Activated CD4-positive, alpha-beta T cell treated with anti-CD3 and anti-CD28 coated beads, Interleukin-2, amount 10 ng/mL, durations not matched to agents 24 days and 14 days (primary cell): ENCODE measurements at regions not wholly inside any gene's neighbourhood (a gene's known extent, or its start where the extent isn't known, plus 50 kb on each side); places are given as distances from the start of the nearest gene placed in this dataset.
A peak's percentile ranks its signal among the peaks of the same experiment; 100 is the strongest.

ENCODE experiments used
- DNase-seq: peaks from one replicate; pipeline ENCODE4 v3.0.0; 2022
- H3K27ac Mint-ChIP-seq: one replicate; pipeline ENCODE4 v1.8.0; 2022; ENCODE audit warnings: mild to moderate bottlenecking, mixed read lengths
- H3K27me3 Mint-ChIP-seq: one replicate; pipeline ENCODE4 v1.8.0; 2022; ENCODE audit warnings: mixed read lengths
- H3K36me3 Mint-ChIP-seq: one replicate; pipeline ENCODE4 v1.8.0; 2022; ENCODE audit warnings: low read depth, mild to moderate bottlenecking, mixed read lengths
- H3K4me1 Mint-ChIP-seq: one replicate; pipeline ENCODE4 v1.8.0; 2021; ENCODE audit warnings: mixed read lengths
- H3K4me3 Mint-ChIP-seq: one replicate; pipeline ENCODE4 v1.8.0; 2022; ENCODE audit warnings: mild to moderate bottlenecking, moderate library complexity, mixed read lengths
- H3K9me3 Mint-ChIP-seq: one replicate; pipeline ENCODE4 v1.8.0; 2021; ENCODE audit warnings: mixed read lengths
- intact Hi-C: fragments of 100-400 bp; cut with micrococcal nuclease; formaldehyde crosslinking; loops from one replicate; pipeline ENCODE4 v1.15.1; 2023

DNA sequence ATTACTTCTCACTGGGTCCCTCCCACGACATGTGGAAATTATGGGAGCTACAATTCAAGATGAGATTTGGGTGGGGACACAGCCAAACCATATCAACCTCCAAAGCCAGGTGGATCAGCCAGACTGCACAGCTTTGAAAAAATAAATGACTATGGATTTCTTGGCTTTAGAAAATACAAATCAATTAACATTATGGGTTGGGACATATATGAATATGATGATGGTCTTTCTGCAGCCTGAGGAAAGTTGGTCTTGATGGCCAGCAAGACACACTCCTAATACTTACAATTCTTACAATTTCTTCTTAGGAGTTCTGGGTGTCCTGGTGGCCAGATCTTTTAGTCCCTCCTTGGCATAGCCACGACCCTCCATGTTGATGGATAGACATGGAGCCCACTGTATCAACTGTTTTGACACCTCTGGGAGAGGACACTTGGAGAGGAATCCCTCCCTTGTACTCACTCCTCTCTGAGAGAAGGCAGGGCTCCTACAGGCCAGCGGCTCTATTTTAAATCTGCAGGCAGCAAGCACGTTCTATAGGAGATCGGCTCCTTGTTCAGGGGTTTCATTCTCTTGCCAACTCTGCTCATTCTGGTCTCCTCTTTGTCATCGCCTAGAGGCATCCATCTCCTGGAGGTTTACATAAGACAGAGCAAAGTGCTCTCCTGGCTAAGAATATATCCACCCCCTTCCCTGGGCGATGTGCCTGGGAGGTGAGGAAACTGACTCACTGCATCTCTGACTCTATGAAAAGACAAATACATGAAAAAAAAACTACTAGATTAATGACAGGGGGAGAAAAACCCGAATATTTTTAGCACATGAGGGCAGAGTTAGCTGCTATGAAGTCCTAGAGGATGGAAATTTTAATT lies 145.9 kb downstream of the CARTPT start:
- Mint-ChIP-seq H3K4me1 (no peaks in the 10 kb centered on the region), H3K27ac (no peak overlapping the region), H3K9me3 (no peaks in the 10 kb centered on the region), H3K36me3 (no peaks in the 10 kb centered on the region), H3K27me3 (peaks cover 11% of the 10 kb centered on the region), H3K4me3 (no peak overlapping the region)
- DNase-seq: no peak
- intact Hi-C loops: no loop called here

DNA sequence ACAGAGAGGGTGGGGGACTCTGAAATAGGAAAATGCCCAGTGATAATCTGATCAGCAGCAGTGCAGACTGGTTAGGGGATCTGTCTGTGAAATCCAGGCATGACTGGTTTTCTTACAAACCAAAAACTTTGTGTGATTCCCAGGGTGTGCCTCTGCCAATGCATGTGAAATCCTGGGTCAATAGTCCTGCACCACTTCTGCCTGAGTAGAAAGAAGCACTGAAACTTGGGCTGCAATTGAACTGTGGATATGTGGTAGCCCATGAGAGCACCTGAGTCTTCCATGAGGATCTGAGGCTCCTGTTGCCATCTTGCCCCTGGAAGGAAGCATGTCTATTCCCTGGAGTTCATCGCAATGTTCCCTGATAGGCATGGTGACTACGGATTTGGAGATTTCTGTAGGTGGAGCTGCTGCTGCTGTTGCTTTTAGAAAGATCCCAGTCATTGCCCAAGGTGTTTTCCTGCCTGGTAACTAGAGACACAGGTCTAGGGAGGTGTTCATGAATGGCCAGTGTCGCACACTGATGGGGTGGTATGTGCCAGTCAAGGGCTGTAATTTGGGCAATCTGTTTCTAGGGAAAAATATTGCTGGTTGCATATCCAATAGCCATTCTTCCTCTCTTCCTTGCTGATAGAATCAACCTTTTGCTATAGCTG lies 146.7 kb downstream of the CARTPT start:
- no peak overlapping the region for H3K27ac Mint-ChIP-seq
- H3K4me1 Mint-ChIP-seq: no peaks in the 10 kb centered on the region
- intact Hi-C loops: no loop called here
- H3K4me3 Mint-ChIP-seq: no peak overlapping the region
- H3K36me3 Mint-ChIP-seq: no peaks in the 10 kb centered on the region
- H3K9me3 Mint-ChIP-seq: no peaks in the 10 kb centered on the region
- DNase-seq: no peak
- peaks cover 13% of the 10 kb centered on the region for H3K27me3 Mint-ChIP-seq

DNA sequence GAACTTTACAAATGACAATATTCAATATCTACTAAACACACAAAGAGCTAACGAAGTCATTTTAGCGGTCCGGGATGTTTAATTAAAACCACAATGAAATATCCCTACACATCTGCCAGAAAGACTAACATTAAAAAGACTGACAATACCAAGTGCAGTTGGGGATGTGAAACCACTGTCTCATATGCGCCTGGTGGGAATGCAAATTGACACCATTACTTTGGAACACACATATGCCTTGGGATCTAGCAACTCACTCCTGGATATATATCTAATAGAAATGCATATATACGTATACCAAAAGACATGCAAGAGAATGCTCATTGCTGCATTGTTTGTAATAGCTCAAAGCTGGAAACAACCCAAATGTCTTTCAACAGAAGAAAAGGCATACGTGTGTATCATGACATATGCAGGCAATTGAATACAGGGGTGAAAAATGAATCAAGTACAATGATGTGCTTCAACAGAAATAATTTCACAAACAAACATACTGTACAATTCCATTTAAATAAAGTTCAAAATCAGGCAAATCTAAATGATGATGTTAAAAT lies 153.3 kb downstream of the CARTPT start:
- Mint-ChIP-seq H3K27me3 (peaks cover 15% of the 10 kb centered on the region), H3K27ac (no peak overlapping the region), H3K9me3 (no peaks in the 10 kb centered on the region), H3K36me3 (no peaks in the 10 kb centered on the region), H3K4me3 (no peak overlapping the region), H3K4me1 (no peaks in the 10 kb centered on the region)
- DNase-seq: peak; percentile 13
- intact Hi-C loops: no loop called here

DNA sequence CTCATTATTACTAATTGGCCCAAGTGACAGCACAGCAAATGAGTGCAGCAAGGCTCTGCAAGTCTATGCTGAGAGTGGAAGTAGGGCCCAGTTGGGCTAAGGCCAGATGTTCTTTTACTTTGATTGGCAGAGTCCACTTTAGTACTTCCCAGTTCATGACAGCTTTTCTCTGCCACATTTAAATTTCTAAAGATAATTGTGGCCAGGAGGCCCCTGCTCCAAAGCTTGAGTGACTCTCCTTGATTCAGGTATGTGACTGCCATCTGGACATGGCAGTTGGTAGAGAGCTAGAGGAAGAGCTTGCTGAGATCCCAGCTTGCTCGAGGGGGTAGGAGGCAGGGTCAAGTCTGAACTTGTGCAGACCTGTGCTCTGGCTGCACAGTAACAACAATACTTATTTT lies 154.1 kb downstream of the CARTPT start:
- DNase-seq: peak; percentile 40
- intact Hi-C loops: no loop called here
- Mint-ChIP-seq H3K4me3 (no peak overlapping the region), H3K9me3 (no peaks in the 10 kb centered on the region), H3K36me3 (no peaks in the 10 kb centered on the region), H3K27ac (no peak overlapping the region), H3K27me3 (peaks cover 18% of the 10 kb centered on the region), H3K4me1 (no peaks in the 10 kb centered on the region)

DNA sequence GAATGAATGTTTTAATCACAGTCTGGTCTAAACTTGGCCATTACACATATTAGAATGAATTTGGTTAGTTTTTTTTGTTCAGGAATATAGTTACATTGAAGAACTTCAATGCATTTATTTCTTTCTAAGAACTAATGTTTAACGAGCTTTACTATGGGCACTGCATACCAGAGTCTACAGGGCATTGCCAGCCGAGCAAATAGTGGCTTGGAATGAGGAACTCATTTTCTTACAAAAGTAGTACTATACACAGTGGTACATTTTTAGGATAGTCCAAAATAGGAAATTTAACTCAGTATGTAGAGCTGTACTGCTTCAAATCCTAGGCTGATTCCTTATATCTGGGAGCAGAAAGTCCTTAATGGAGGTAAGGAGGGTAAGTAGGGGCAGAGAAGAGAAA lies 155.4 kb downstream of the CARTPT start:
- Mint-ChIP-seq H3K36me3 (no peaks in the 10 kb centered on the region), H3K27me3 (peaks cover 14% of the 10 kb centered on the region), H3K27ac (no peak overlapping the region), H3K4me3 (no peak overlapping the region), H3K4me1 (no peaks in the 10 kb centered on the region), H3K9me3 (no peaks in the 10 kb centered on the region)
- intact Hi-C loops: no loop called here
- peak; percentile 4 for DNase-seq

DNA sequence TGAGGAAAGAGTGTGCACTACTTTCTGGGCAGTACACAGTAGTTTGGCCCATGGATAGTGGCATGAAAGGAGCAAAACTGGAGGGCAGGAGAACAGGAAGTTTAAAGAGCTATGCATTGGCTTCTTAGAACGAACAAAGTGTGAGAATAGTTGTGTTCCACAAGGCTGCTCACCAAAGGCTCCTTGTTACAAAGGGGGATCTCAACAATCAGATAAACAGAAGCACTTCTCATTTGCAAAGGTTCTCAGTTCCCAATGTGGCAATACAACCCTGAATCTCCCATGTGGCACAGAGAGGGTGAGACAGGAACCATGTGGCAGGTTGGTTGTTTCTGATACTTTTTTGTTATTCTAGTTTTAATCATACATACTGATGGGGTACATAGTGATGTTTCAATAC lies 158.4 kb downstream of the CARTPT start:
- Mint-ChIP-seq H3K36me3 (no peaks in the 10 kb centered on the region), H3K27me3 (peaks cover 7% of the 10 kb centered on the region), H3K4me3 (no peak overlapping the region), H3K4me1 (no peaks in the 10 kb centered on the region), H3K9me3 (no peaks in the 10 kb centered on the region), H3K27ac (no peak overlapping the region)
- intact Hi-C loops: no loop called here
- DNase-seq: peak; percentile 44

DNA sequence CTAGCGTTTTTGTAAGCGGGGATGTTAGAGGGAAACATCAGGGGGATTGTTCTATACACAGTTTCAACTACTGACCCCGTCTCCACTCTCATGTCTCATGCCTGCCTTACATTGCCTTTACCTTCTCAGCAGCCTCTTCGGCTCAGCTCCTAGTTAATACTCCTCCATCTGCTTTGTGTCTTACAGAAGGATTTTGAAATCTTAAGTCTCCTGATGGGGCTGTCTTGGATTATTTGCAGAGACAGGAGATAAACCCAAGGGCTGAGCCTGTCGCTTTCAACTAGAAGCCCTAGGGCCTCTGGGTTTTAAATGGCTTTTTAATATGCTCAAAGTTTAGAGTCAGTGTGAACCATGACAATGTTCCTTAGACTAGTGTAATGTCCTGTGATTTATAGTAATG lies 161.5 kb downstream of the CARTPT start:
- Mint-ChIP-seq H3K4me1 (no peaks in the 10 kb centered on the region), H3K27ac (no peak overlapping the region)

DNA sequence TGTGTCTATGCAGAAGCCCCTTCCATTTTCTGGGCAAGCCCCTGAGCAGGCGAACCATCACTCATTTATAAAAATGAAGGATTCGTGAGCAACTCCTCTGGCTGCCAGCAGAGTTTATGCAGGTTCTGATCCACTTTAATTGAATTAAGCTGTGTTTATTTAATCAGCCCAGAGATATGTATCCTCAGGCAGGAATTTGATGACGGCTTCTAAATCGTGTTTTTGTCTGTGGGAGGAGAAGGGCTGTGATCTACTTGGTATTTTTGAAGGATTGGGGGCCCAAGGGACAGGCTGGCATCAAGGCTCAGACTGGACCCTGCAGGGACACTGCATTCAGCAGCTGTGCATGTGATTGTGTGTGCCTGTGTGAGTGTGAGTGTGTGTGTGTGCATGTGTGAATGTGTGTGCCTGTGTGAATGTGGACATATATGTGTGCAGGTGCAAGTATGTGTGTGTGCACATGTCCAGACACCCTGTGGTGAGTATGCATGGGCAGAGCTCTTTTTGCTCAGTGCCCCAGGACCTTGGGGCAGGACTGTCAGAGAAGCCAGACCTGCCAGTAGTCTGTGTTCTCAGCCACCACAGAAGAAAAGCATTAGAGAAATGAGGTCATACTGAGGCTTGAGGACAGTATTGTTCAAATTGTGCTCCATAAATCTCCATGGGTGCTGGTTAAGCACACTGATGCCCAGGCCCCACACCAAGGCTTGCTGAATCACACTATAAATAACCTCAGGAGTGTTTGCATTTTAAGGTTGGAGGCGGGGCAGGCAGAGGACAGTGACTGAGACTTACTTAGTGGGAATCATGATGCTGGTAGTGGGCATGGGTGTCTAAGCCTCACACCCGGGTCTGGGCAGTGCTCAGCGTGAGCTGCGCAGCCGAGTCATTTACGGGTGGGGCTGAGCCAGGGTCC lies 164.0 kb downstream of the CARTPT start:
- intact Hi-C loops: no loop called here
- no peak for DNase-seq
- H3K27ac Mint-ChIP-seq: no peak overlapping the region
- peaks cover 2% of the 10 kb centered on the region for H3K27me3 Mint-ChIP-seq
- no peak overlapping the region for H3K4me3 Mint-ChIP-seq
- no peaks in the 10 kb centered on the region for H3K9me3 Mint-ChIP-seq
- H3K36me3 Mint-ChIP-seq: no peaks in the 10 kb centered on the region
- no peaks in the 10 kb centered on the region for H3K4me1 Mint-ChIP-seq

More for the DNA sequence above, 161.5 kb downstream of the CARTPT start:
- DNase-seq: peak; percentile 21
- intact Hi-C loops: no loop called here
- Mint-ChIP-seq H3K36me3 (no peaks in the 10 kb centered on the region), H3K9me3 (no peaks in the 10 kb centered on the region), H3K4me3 (no peak overlapping the region), H3K27me3 (peaks cover 7% of the 10 kb centered on the region)

DNA sequence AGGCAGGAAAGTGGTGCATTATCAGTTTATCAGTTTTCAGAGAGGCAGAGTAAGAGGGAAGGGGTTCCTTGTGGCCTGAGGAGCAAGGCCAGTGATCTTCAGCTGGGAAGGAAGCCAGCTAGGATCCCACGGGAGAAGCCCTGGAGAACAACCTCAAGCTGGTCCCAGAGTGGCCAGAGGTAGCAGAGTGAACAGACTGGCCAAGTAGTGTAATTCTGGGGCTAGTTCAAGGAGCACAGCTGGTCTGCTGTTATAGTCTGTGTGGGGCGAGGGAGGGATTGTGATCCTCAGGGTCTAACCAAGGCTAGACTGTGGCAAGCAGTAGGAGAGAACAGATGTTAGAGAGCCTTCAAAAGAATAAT lies 164.6 kb downstream of the CARTPT start:
- peaks cover under 1% of the 10 kb centered on the region for H3K9me3 Mint-ChIP-seq
- no peak overlapping the region for H3K27ac Mint-ChIP-seq
- peaks cover 2% of the 10 kb centered on the region for H3K27me3 Mint-ChIP-seq
- H3K4me3 Mint-ChIP-seq: no peak overlapping the region
- H3K36me3 Mint-ChIP-seq: no peaks in the 10 kb centered on the region
- intact Hi-C loops: no loop called here
- DNase-seq: no peak
- no peaks in the 10 kb centered on the region for H3K4me1 Mint-ChIP-seq

DNA sequence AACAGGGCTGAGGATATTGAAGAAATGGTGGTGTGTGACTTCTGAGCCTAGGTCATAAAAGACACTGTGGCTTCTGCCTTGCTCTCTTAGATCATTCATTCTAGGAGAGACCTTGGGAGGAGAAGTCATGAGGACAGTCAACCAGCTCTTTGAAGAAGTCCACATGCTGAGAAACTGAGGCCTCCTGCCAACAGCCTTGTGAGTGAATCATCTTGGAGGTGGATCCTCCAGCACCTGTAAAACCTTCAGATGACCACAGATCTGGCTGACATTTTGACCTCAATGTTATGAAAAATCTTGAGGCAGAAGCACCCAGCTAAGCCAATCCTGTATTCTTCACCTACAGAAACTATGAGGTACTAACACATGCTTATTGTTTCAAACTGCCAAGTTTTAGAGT lies 165.9 kb downstream of the CARTPT start:
- H3K36me3 Mint-ChIP-seq: no peaks in the 10 kb centered on the region
- H3K9me3 Mint-ChIP-seq: peaks cover 8% of the 10 kb centered on the region
- intact Hi-C loops: no loop called here
- H3K27ac Mint-ChIP-seq: no peak overlapping the region
- peaks cover 4% of the 10 kb centered on the region for H3K27me3 Mint-ChIP-seq
- H3K4me3 Mint-ChIP-seq: no peak overlapping the region
- peak; percentile 29 for DNase-seq
- no peaks in the 10 kb centered on the region for H3K4me1 Mint-ChIP-seq

DNA sequence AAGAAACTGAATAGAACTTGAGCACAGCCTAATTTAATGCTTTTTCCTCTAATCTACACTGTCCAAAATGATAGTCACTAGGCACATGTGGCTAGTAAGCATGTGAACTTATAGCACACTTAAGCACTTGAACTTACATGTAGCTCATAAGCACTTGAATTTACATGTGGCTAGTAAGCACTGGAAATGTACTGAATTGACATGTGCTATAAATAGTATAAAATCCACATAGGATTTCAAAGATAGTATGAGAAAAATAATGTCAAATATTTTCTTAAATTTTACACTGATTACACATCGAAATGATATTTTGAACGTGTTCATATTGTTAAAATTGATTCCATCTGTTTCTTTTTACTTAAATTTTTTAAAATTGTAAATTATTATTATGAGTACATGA lies 167.3 kb downstream of the CARTPT start:
- DNase-seq: no peak
- Mint-ChIP-seq H3K27ac (no peak overlapping the region), H3K4me3 (no peak overlapping the region), H3K27me3 (peaks cover 9% of the 10 kb centered on the region), H3K4me1 (no peaks in the 10 kb centered on the region), H3K9me3 (peaks cover 13% of the 10 kb centered on the region), H3K36me3 (no peaks in the 10 kb centered on the region)
- intact Hi-C loops: no loop called here

DNA sequence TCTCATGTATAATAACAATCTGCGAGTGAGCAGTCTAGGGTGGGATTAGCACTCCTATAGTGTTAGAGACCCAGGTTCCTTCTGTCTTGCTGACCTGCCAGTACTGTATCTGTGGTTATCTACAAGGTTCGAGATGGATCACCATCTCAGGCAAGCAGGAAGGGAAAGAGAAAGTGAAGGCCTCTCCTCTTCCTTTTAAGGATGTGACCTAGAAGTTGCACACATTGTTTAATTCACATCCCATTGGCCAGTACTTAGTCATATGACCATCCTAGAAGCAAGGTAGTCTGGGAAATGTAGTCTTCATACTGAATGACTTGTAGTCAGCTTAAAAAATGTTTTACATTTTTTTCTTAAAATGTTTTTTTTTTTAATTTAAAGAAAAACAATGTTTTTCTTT lies 168.6 kb downstream of the CARTPT start:
- intact Hi-C loops: no loop called here
- peaks cover 13% of the 10 kb centered on the region for H3K9me3 Mint-ChIP-seq
- H3K27ac Mint-ChIP-seq: no peak overlapping the region

DNA sequence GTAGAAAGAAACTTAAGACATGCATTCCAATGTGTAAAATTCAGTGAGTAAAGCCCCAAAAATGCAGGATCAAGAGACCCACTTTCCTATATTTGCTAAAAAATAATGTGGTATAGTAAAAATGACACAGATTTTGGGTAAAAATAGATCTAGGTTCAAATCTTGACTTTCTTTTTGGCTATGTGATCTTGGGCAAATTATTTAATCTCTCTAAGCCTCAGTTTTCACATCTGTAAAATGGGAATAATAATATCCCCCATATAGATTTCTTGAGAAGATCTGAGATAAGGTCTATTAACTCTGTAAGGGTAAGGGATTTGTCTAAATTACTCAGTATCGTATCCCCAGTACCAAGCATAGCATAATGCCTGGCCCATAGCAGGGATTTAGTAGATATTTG lies 172.3 kb downstream of the CARTPT start:
- H3K27me3 Mint-ChIP-seq: peaks cover 13% of the 10 kb centered on the region
- H3K27ac Mint-ChIP-seq: no peak overlapping the region
- H3K9me3 Mint-ChIP-seq: peaks cover 13% of the 10 kb centered on the region
- no peaks in the 10 kb centered on the region for H3K36me3 Mint-ChIP-seq
- no peak overlapping the region for H3K4me3 Mint-ChIP-seq
- DNase-seq: no peak
- intact Hi-C loops: no loop called here
- no peaks in the 10 kb centered on the region for H3K4me1 Mint-ChIP-seq

More for the DNA sequence above, 168.6 kb downstream of the CARTPT start:
- Mint-ChIP-seq H3K4me1 (no peaks in the 10 kb centered on the region), H3K36me3 (no peaks in the 10 kb centered on the region), H3K4me3 (no peak overlapping the region), H3K27me3 (peaks cover 13% of the 10 kb centered on the region)
- peak; percentile 72 for DNase-seq
